ENCODE measurements at regions not wholly inside any gene's neighbourhood (a gene's known extent, or its start where the extent isn't known, plus 50 kb on each side); places are given as distances from the start of the nearest gene placed in this dataset.
A peak's percentile ranks its signal among the peaks of the same experiment; 100 is the strongest.

DNA sequence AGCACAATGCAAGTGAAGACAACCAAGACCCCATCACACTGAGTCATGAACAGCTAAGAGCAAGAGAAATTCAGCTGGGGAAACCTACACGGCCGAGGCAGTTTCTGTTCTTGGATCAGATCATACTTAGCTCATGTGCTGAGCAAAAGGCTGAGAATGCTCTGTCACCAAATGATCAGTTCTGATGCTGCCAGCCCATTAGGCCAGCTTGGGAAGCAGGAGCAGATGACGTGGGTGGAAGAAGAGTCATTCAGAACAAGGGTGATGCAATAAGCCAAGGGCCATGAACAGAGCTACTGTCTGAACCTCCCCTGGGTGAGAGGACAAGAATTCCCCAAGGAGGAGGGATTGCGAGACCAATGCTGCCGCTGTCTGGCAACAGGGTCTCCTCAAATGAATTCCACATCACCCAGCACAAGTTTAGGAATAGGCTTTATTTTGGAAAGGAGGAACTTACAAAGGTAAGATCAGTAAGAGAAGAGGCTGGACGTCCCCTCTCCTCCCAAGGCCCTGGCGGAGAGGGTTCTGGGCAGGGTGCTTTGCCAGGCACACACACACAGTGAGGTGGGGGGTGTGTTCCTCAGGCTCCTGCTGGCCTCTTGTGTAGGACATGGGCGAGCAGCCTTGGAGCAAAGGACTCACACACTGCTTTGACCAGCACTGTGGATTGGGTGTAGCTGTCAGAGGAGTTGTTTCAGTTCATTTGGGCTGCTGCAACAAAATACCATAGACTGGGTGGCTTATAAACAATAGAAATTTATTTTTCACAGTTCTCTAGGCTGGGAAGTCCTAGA is 65.6 kb upstream of the CTXND1 start:
- WGBS, 4 donors = 64 to 76% (median 75%) methylated on average over 8 of the region's 8 CpGs
- Histone ChIP-seq H3K4me1 (peaks cover 0 to 4% (median 0%) of the 10 kb centered on the region in 12 donors), H3K36me3 (no peaks in the 10 kb centered on the region), H3K27me3 (peaks cover 0 to 5% (median 0%) of the 10 kb centered on the region in 9 donors), H3K4me3 (no peak overlapping the region), H3K9me3 (no peaks in the 10 kb centered on the region), H3K27ac (peak overlapping the region in 2 of 12 donors; percentile 43 to 50)
- intact Hi-C loops (cut with DNase I) = no loop called here
- DNase-seq (peak in 2 of 5 donors; percentile 63 to 72), ATAC-seq (peak; percentile 32 to 93 (median 82))
- no peak for TF ChIP-seq POLR2A (IDR thresholded peaks at IDR 0.05)
- TF ChIP-seq, protein P1, sequence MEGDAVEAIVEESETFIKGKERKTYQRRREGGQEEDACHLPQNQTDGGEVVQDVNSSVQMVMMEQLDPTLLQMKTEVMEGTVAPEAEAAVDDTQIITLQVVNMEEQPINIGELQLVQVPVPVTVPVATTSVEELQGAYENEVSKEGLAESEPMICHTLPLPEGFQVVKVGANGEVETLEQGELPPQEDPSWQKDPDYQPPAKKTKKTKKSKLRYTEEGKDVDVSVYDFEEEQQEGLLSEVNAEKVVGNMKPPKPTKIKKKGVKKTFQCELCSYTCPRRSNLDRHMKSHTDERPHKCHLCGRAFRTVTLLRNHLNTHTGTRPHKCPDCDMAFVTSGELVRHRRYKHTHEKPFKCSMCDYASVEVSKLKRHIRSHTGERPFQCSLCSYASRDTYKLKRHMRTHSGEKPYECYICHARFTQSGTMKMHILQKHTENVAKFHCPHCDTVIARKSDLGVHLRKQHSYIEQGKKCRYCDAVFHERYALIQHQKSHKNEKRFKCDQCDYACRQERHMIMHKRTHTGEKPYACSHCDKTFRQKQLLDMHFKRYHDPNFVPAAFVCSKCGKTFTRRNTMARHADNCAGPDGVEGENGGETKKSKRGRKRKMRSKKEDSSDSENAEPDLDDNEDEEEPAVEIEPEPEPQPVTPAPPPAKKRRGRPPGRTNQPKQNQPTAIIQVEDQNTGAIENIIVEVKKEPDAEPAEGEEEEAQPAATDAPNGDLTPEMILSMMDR (IDR thresholded peaks at IDR 0.05) = no peak

DNA sequence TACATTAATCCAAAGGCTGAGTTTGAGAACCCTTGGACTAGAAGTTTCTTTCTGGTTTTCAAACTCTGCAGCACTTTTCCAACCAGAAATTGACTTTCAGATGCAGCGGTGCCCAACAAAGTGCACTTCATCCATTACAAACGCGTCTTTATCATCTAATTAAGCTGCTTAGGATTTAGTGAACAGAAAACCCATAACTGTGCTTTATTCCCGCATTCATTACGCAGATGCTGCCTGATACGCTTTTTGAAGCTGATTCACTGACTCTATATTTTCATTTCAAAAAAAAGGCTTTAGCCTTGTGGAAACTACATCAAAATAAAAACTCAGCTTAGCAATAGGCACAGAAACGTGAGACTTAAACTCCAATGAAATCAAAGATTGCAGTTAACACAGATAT is 69.8 kb upstream of the CTXND1 start:
- DNase-seq = no peak
- H3K27ac ChIP-seq = no peak overlapping the region
- ATAC-seq = no peak
- intact Hi-C loops (cut with DNase I) = no loop called here
- H3K27me3 ChIP-seq = no peaks in the 10 kb centered on the region
- WGBS, 4 donors = 85 to 93% (median 92%) methylated on average over 7 of the region's 7 CpGs
- H3K36me3 ChIP-seq = no peaks in the 10 kb centered on the region
- no peak overlapping the region for H3K4me3 ChIP-seq
- peaks cover 0 to 4% (median 0%) of the 10 kb centered on the region in 12 donors for H3K4me1 ChIP-seq
- peaks cover 0 to 8% (median 0%) of the 10 kb centered on the region in 12 donors for H3K9me3 ChIP-seq
- TF ChIP-seq, protein P1 (IDR thresholded peaks at IDR 0.05) = no peak
- TF ChIP-seq POLR2A (IDR thresholded peaks at IDR 0.05) = no peak

DNA sequence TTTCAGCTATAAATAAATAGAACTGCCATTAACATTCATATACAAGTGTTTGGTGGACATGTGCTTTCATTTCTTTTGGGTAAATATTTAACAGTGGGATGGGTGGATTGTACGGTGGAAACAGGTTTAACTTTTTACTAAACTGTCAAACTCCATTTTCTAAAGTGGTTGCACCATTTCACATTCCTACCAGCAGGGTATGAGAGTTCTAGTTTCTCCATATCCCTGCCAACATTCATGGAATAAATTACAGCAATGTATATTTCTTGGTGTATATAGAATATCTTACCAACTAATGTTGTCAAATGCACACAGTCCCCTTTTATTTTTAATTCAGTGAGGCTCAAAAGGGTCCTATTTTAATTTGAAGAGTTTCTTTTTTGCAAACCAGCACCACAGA is 71.3 kb upstream of the CTXND1 start:
- intact Hi-C loops (cut with DNase I) = no loop called here
- Histone ChIP-seq H3K27ac (no peak overlapping the region), H3K36me3 (no peaks in the 10 kb centered on the region), H3K4me1 (no peaks in the 10 kb centered on the region), H3K9me3 (peaks cover 0 to 13% (median 0%) of the 10 kb centered on the region in 12 donors), H3K4me3 (no peak overlapping the region), H3K27me3 (no peaks in the 10 kb centered on the region)
- WGBS, 4 donors = 76 to 97% (median 90%) methylated on average over 1 of the region's 1 CpG
- ATAC-seq = no peak
- DNase-seq = no peak
- TF ChIP-seq POLR2A (IDR thresholded peaks at IDR 0.05) = no peak
- TF ChIP-seq, protein P1 (IDR thresholded peaks at IDR 0.05) = no peak

DNA sequence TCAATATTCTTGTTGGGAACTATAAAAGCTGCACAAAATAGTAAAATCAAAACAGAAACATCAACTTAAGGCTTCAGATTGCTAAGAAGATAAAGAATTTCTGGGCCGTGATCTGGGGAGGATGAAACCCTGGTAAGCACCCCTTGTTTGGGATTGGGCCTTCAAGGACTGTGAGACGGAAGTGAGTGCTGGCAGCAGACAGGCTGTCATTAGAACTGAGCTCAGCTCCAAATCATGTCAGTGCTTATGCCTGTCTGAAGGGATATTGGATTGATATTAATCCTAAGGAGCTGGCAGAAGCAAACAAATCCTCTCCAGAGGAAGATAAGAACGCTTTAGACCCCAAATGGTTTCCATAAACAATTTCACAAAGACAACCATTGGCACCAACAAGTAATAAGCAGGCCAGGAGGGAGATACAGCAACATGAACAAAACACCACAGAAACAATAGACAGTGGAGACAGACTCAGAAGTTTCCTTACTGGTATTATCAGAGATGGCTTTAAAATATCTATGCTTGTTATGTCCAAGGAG is 72.6 kb upstream of the CTXND1 start:
- H3K4me3 ChIP-seq = no peak overlapping the region
- no peak overlapping the region for H3K27ac ChIP-seq
- H3K27me3 ChIP-seq = no peaks in the 10 kb centered on the region
- intact Hi-C loops (cut with DNase I) = no loop called here
- 48 to 67% (median 51%) methylated on average over 3 of the region's 3 CpGs for whole genome bisulfite sequencing, 4 donors
- H3K36me3 ChIP-seq = no peaks in the 10 kb centered on the region
- DNase-seq (no peak), ATAC-seq (no peak)
- no peaks in the 10 kb centered on the region for H3K4me1 ChIP-seq
- TF ChIP-seq, protein P1 (IDR thresholded peaks at IDR 0.05) = no peak
- TF ChIP-seq POLR2A (IDR thresholded peaks at IDR 0.05) = no peak
- peaks cover 0 to 13% (median 0%) of the 10 kb centered on the region in 12 donors for H3K9me3 ChIP-seq

Measured in heart left ventricle (tissue), 16 donors.